Femur (tissue), 1 donor: ENCODE measurements at regions not wholly inside any gene's neighbourhood (a gene's known extent, or its start where the extent isn't known, plus 50 kb on each side); places are given as distances from the start of the nearest gene placed in this dataset.
A peak's percentile ranks its signal among the peaks of the same experiment; 100 is the strongest.
"Not testable (repeated sequence)": the region's sequence is repeated elsewhere in the genome, so short reads cannot be mapped to it uniquely, and the experiment has no call there.

ENCODE experiments used
- DNase-seq: peaks from one replicate; pipeline ENCODE4 v3.0.0-alpha.2; 2017

GRCh38 chr3:125697979-125698640, 102.8 kb upstream of the OSBPL11 start:
- not testable (repeated sequence) for DNase-seq

- DNase-seq: no peak
Observed at GRCh38 chr3:125715651-125716050, 120.4 kb upstream of the OSBPL11 start.

GRCh38 chr3:125732151-125732550, 136.9 kb upstream of the OSBPL11 start:
- not testable (repeated sequence) for DNase-seq

- not testable (repeated sequence) for DNase-seq
Observed at GRCh38 chr3:125741991-125742718, 146.9 kb upstream of the OSBPL11 start.

- DNase-seq: not testable (repeated sequence)
Observed at GRCh38 chr3:125742845-125743244, 147.5 kb upstream of the OSBPL11 start.

GRCh38 chr3:125757050-125757449, 161.8 kb upstream of the OSBPL11 start:
- not testable (repeated sequence) for DNase-seq

- not testable (repeated sequence) for DNase-seq
Observed at GRCh38 chr3:125758641-125759130, 163.4 kb upstream of the OSBPL11 start.

- DNase-seq: not testable (repeated sequence)
Observed at GRCh38 chr3:125762601-125763000, 167.3 kb upstream of the OSBPL11 start.

GRCh38 chr3:125766285-125766826, 171.1 kb upstream of the OSBPL11 start:
- peak; percentile 67 for DNase-seq

GRCh38 chr3:125766931-125767330, 171.6 kb upstream of the OSBPL11 start:
- peak; percentile 21 for DNase-seq

GRCh38 chr3:125767641-125768040, 172.3 kb upstream of the OSBPL11 start:
- no peak for DNase-seq

- not testable (repeated sequence) for DNase-seq
Observed at GRCh38 chr3:125768821-125769220, 173.5 kb upstream of the OSBPL11 start.

- DNase-seq: not testable (repeated sequence)
Observed at GRCh38 chr3:125771506-125771905, 176.2 kb upstream of the OSBPL11 start.

- not testable (repeated sequence) for DNase-seq
Observed at GRCh38 chr3:125774433-125775034, 179.2 kb upstream of the OSBPL11 start.

GRCh38 chr3:125775106-125775505, 179.8 kb upstream of the OSBPL11 start:
- DNase-seq: not testable (repeated sequence)

- DNase-seq: not testable (repeated sequence)
Observed at GRCh38 chr3:125775606-125776294, 180.5 kb upstream of the OSBPL11 start.

GRCh38 chr3:125779276-125779675, 184.0 kb upstream of the OSBPL11 start:
- not testable (repeated sequence) for DNase-seq

- not testable (repeated sequence) for DNase-seq
Observed at GRCh38 chr3:125779918-125780317, 184.6 kb upstream of the OSBPL11 start.

GRCh38 chr3:125781678-125782077, 186.4 kb upstream of the OSBPL11 start:
- DNase-seq: not testable (repeated sequence)

- DNase-seq: not testable (repeated sequence)
Observed at GRCh38 chr3:125790312-125790711, 178.7 kb upstream of the ROPN1B start.

GRCh38 chr3:125791021-125791420, 178.0 kb upstream of the ROPN1B start:
- not testable (repeated sequence) for DNase-seq

- DNase-seq: not testable (repeated sequence)
Observed at GRCh38 chr3:125810010-125810409, 159.0 kb upstream of the ROPN1B start.

GRCh38 chr3:125822175-125822574, 146.8 kb upstream of the ROPN1B start:
- DNase-seq: not testable (repeated sequence)
